ENCODE measurements at regions not wholly inside any gene's neighbourhood (a gene's known extent, or its start where the extent isn't known, plus 50 kb on each side); places are given as distances from the start of the nearest gene placed in this dataset.

- no peak for TF ChIP-seq CTCF (IDR thresholded peaks at IDR 0.05; ENCODE audit: low read depth, low read length, missing control alignments)
- no peak for DNase-seq (ENCODE audit: low read depth)
- H3K4me3 ChIP-seq (ENCODE audit: low read depth, low read length), result no peak overlapping the region
These were observed 55.1 kb upstream of the SLC1A1 start for GRCh38 chr9:4435197-4435596.

GRCh38 chr9:4433379-4433778 lies 56.9 kb upstream of the SLC1A1 start:
- H3K4me3 ChIP-seq (ENCODE audit: low read depth, low read length), result no peak overlapping the region
- no peak for TF ChIP-seq CTCF (IDR thresholded peaks at IDR 0.05; ENCODE audit: low read depth, low read length, missing control alignments)
- DNase-seq (ENCODE audit: low read depth), result no peak

- no peak for TF ChIP-seq CTCF (IDR thresholded peaks at IDR 0.05; ENCODE audit: low read depth, low read length, missing control alignments)
- no peak for DNase-seq (ENCODE audit: low read depth)
- H3K4me3 ChIP-seq (ENCODE audit: low read depth, low read length), result no peak overlapping the region
These were observed 59.6 kb upstream of the SLC1A1 start for GRCh38 chr9:4430432-4431261.

GRCh38 chr9:4425319-4426045 lies 64.8 kb upstream of the SLC1A1 start:
- DNase-seq (ENCODE audit: low read depth), result no peak
- no peak for TF ChIP-seq CTCF (IDR thresholded peaks at IDR 0.05; ENCODE audit: low read depth, low read length, missing control alignments)
- no peak overlapping the region for H3K4me3 ChIP-seq (ENCODE audit: low read depth, low read length)

- no peak for DNase-seq (ENCODE audit: low read depth)
- no peak for TF ChIP-seq CTCF (IDR thresholded peaks at IDR 0.05; ENCODE audit: low read depth, low read length, missing control alignments)
- no peak overlapping the region for H3K4me3 ChIP-seq (ENCODE audit: low read depth, low read length)
These were observed 65.4 kb upstream of the SLC1A1 start for GRCh38 chr9:4424891-4425290.

GRCh38 chr9:4424038-4424437 lies 66.2 kb upstream of the SLC1A1 start:
- DNase-seq (ENCODE audit: low read depth), result no peak
- H3K4me3 ChIP-seq (ENCODE audit: low read depth, low read length), result no peak overlapping the region
- TF ChIP-seq CTCF (IDR thresholded peaks at IDR 0.05; ENCODE audit: low read depth, low read length, missing control alignments), result no peak
